ENCODE measurements at regions not wholly inside any gene's neighbourhood (a gene's known extent, or its start where the extent isn't known, plus 50 kb on each side); places are given as distances from the start of the nearest gene placed in this dataset.

DNA sequence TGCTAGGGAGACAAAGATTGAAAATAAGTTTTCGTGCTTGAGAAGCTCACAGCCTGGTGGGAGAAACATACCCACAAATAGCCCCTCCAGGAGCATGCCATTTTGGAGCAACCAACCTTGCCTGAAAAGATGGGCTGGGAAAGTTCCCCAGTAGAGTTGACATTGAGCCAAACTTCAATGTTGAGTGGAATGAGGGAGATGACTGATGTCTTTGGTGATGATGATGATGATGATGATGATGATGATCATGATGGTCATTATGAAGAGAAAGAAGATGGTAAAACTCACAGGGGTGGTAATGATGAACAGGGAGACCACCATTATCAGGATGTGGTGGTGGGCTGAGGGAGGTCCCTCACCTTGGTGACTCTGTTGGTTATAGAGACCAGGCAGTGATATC is 50.1 kb upstream of the ADRA1D start:
- TF ChIP-seq, protein P1, sequence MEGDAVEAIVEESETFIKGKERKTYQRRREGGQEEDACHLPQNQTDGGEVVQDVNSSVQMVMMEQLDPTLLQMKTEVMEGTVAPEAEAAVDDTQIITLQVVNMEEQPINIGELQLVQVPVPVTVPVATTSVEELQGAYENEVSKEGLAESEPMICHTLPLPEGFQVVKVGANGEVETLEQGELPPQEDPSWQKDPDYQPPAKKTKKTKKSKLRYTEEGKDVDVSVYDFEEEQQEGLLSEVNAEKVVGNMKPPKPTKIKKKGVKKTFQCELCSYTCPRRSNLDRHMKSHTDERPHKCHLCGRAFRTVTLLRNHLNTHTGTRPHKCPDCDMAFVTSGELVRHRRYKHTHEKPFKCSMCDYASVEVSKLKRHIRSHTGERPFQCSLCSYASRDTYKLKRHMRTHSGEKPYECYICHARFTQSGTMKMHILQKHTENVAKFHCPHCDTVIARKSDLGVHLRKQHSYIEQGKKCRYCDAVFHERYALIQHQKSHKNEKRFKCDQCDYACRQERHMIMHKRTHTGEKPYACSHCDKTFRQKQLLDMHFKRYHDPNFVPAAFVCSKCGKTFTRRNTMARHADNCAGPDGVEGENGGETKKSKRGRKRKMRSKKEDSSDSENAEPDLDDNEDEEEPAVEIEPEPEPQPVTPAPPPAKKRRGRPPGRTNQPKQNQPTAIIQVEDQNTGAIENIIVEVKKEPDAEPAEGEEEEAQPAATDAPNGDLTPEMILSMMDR (IDR thresholded peaks at IDR 0.05): no peak
- no peak for TF ChIP-seq POLR2A (IDR thresholded peaks at IDR 0.05)

Data from right lobe of liver (tissue), 4 donors.